H54 (cell line): ENCODE measurements at regions not wholly inside any gene's neighbourhood (a gene's known extent, or its start where the extent isn't known, plus 50 kb on each side); places are given as distances from the start of the nearest gene placed in this dataset.
"Not testable (repeated sequence)": the region's sequence is repeated elsewhere in the genome, so short reads cannot be mapped to it uniquely, and the experiment has no call there.

Experiments used
- DNase-seq: peaks from one replicate; pipeline ENCODE4 v3.0.0; 2011; ENCODE audit warnings: low spot score, mixed read lengths; ENCODE audit not compliant: insufficient read length
- FAIRE-seq: peaks from 3 replicates; lab custom pipeline; 2011; peaks lifted over from hg19 to GRCh38; lab: Jason Lieb, UNC
- POLR2A ChIP-seq: IDR thresholded peaks from 2 replicates; pipeline ENCODE4 v1.6.1; 2011; ENCODE audit warnings: low read depth, mild to moderate bottlenecking, low read length

DNA sequence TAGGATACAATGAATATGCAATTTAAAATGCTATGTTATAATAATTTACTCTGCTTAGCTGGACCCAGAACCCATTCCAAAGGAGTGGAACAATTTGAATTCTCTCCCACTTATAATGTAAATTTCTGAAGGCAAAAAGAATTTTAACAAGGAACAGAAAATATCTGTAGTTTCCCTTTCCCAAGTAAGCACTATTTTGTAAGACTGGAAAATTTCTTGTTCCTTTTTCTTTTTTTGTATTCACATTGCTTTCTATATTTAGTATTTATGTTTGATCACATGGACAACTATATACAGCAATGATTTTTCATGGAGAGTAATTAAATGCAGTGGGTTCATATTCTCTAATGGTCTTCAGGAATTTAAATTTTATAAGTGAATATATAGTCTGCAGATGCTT is 127.4 kb downstream of the GPR85 start:
- no peak for TF ChIP-seq POLR2A
- FAIRE-seq (no peak), DNase-seq (no peak)

DNA sequence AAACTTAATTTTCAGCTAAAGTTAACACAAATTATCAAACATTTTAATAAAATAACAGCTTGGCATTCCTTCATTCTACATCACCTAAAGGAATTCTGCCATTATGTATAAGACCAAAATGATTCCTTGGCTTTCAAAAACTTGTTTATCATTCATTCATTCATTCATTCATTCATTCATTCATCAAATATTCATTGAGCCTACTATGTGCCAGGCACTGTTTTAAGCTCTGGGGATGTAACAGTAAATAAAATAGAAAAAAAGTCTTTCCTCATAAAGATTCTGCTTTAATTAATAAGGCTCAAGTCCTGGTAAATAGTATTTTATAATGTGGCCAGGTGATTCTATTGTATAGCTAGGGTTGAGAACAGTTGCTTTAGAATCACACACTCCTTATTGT is 127.9 kb downstream of the GPR85 start:
- TF ChIP-seq POLR2A = no peak
- no peak for DNase-seq
- FAIRE-seq = peak; percentile 20

DNA sequence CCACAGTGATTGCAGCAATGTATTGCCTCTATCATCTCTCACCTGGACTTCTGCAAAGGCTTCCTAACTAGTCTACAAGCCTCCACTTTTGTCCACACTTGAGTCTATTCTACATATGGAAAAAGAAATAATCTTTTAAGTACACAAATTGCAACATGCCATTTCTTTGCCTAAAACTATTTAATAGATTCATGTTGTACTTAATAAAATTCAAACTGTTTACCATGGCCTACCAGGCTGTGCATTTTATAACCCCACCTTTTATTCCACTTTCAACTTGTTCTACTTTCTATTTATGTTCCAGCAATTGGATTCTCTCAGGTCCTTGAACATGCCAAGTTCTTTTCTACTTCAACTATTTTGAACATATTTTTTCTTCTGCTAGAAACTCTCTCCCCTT is 128.7 kb downstream of the GPR85 start:
- FAIRE-seq = no peak
- TF ChIP-seq POLR2A = no peak
- no peak for DNase-seq

DNA sequence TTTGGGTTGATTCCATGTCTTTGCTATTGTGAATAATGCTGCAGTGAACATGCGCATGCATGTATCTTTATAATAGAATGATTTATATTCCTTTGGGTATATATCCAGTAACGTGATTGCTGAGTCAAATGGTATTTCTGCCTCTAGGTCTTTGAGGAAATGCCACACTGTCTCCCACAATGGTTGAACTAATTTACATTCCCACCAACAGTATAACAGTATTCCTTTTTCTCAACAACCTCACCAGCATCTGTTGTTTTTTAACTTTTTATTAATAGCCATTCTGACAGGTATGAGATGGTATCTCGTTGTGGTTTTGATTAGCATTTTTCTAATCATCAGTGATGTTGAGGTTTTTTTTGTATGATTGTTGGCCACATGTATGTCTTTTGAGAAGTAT is 133.6 kb downstream of the GPR85 start:
- not testable (repeated sequence) for DNase-seq, FAIRE-seq

DNA sequence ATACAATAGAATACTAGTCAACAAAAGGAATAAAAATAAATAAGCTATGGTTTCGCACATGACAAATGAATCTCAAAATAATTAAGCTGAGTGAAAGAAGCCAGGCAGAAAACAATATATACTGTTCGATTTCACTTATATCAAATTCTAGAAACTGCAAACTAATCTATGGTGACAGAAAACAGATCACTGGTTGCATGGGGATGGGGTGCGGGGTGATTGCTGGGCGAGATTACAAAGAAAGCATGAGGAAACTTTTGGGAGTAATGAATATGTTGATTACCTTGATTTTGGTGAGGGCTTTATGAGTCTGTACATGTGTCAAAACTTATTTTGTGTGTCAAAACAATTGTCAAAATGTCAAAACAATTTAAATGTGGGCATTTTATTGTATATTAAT is 135.6 kb downstream of the GPR85 start:
- FAIRE-seq (no peak), DNase-seq (no peak)
- TF ChIP-seq POLR2A = no peak

DNA sequence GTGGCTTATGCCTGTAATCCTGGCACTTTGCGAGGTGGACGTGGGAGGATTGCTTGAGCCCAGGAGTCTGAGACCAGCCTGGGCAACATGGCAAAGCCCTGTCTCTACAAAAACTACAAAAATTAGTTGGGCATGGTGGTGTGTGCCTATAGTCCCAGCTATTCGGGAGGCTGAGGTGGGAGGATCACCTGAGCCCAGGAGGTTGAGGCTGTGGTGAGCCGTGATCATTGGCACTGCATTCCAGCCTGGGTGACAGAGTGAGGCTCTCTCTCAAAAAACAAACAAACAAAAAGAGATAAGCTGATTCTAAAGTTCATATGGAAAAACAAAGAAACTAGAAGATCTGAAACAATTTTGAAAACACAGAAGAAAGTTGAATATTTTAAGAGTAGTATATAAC is 136.9 kb downstream of the GPR85 start:
- FAIRE-seq, DNase-seq: not testable (repeated sequence)

DNA sequence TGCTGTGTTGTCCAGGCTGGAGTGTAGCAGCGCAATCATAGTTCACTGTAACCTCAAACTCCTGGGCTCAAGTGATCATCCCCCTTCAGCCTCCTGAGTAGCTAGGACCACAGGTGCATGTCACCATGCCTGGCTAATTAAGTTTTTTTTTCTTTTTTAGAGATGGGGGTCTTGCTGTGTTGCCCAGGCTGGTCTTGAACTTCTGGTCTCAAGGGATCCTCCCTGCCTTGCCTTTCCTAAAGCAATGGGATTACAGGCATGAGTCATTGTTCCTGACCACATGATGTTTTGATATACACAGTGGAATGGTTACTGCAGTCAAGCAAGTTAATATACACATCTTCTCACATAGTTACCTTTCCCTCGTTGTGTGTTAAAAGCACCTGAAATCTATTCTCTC is 140.3 kb downstream of the GPR85 start:
- no peak for TF ChIP-seq POLR2A
- FAIRE-seq (peak; percentile 84), DNase-seq (no peak)

DNA sequence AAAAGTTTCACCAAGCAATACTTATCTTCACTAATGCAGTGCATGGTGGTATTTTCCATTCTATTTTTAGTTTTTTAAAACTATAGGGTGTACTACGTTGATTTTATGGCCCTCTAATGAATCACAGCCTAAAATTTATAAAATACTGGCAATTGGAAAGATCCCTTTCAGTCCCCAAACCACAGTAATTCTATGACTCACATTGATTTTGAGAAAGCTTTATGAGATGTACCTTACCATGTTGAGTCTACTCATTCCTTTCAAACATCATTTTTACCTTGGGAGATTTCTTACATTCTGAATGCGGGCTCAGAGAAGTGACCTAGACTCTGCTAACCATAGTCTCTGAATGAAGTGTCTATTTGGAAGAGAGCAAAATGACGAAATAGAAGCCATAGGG is 141.6 kb downstream of the GPR85 start:
- no peak for TF ChIP-seq POLR2A

DNA sequence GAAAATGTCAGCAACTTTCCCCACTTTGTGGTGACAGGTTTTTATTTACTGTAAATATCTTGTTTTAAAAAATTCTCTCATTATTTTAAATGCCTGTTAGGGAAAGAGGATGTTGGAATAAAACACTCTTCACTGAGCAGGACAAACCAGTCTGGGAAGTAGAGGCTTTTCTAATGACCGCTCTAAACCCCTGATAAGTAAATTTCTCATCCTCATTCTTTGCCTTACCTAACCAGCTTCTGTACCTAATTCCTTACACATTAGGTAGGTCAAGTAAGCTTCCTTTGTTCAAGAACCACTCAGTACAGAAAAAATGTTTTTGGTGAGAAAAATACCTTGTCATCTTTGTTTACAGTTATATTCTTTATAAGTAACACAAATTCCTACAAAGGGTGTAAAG is 143.6 kb downstream of the GPR85 start:
- no peak for TF ChIP-seq POLR2A
- no peak for DNase-seq
- FAIRE-seq = no peak

More for the DNA sequence above, 141.6 kb downstream of the GPR85 start:
- DNase-seq (no peak), FAIRE-seq (no peak)

DNA sequence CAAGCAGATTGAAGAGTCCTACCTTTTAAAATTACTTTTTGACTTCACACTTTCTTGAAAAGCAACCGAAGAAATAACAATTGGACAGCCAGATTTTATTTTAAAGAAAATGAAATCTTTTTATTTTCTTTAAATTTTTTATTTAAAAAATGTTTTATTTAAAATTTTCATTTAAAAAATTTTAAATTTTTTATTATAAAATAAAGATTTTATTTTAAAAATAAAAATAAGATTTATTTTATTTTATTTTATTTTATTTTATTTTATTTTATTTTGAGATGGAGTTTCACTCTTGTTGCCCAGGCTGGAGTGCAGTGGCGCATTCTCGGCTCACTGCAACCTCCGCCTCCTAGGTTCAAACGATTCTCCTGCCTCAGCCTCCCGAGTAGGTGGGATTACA is 144.5 kb downstream of the GPR85 start:
- FAIRE-seq, DNase-seq: not testable (repeated sequence)

DNA sequence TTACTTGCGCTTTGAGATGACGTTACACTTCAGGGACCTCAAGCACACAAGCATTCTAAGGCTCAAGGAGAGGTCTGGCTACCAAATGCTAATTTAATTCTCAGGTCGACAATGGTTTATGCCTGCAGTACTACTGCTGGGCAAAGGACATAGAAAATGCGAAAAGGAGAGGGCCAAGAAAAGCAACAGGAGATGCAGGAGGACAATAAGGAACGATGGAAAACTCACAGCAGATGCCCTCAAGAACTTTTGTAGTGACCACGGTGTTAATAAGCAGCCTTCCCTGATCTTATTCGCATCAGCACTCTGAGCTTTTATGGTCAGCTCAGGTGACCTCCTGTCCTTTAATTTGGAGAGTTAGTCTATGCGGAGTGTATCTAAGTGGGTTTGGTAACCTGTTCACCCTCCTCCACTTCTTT is 146.3 kb downstream of the GPR85 start:
- FAIRE-seq = no peak
- TF ChIP-seq POLR2A = no peak
- no peak for DNase-seq

DNA sequence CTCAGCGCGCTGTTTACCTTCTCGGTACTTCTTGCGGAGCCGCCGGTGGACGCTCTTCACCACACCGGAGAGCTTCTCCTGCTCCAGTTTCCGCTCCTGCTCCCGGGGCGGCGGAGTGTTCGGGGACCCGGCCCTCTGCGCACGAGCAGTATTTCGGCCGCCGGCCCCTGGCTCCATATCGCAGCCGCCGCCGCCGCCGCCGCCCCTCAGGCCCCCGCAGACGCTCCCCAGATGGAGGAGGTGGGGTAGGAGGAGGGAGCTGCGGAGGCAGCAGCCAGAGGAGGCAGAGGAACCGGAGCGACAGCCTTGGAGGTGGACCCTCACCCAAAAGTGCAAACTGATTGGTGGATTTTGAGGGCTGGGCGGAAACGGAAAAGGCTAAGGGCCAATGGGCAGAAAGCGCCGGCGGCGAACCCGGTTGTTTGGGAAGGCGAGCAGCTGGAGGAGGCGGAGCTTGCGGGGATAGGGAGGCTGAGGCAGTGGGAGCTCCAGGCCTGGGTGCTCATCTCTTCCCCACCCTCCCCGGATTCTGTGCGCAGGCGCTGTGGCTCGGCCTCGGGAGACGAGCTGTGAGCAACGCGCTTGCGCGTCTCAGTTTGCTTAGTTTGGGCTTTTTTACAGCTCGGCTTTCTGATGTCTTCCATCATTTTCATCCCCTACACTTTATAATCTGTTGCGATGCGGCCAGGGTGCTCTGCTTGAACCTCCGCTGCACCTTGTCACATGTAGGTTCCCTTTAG is 146.9 kb downstream of the GPR85 start:
- TF ChIP-seq POLR2A = peak; percentile 56
- FAIRE-seq (peak; percentile 99), DNase-seq (peak; percentile 89)

DNA sequence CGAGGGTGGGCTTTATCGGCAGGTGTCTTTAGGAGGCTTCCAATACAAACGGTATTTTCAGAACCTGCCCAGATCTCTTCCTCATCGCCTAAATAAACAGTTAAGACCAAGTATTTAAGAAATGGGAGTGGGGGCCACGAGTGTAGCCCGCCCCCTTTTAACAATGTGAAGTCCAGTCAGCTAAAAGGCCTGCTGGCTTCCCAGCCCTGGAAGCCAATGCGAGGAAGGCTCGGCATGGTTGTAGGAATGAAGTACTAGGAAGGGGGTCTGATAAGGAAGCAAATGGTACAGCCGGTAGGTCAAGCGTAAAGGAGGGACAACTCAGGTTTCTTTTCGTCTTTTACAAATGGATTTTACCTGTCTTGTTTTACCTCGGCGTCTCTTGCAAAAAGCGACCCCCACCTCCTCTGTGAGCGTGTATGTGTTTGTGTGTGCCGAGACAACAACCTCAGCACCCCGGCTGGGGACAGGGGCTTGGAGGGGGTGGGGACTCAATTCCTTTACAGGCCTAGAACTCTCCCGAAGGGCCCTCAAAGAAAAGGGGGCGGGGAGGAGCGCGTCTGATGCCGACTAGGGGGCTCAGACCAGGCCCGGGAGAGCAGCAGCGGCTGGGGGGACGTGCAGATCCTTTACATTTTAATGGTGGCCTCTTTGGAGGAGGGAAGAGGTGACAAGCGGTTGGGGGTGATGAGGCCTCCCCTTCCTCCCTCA is 147.6 kb downstream of the GPR85 start:
- DNase-seq = peak; percentile 8
- TF ChIP-seq POLR2A = no peak
- FAIRE-seq = no peak

DNA sequence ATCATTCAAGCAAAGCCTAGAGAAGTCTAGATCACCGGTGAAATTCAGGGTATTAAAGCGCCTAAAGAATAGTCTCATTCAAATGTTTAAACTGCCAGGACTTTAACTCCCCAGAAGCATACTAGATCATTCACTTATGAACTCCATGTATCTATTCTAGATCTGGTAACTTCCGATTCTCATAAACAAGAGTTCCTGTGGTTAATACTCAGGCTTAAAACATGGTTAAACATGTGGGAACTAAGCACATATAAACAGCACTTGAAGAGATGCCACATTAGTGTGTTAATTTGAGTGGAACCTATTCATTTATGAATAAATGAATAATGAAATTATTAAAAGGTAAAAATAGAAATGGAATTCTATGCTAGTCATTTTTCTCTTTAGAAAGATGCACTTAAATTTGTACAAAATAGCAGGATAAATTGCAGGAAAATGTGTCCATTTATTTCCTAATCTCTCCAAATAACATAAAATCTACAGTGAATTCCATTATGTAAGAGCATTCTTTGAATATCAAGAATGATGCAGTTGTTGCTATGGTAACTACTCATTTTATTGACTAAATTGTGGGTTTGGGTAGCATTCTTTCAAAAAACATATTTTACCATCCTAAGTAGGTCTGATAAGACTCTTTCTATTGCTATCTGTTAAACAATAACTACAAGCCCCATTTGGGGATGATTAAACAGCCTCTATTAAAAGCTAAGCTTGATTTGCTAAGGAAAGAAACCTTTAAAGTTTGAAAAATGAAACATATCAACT is 147.6 kb upstream of the TMEM168 start:
- DNase-seq (no peak), FAIRE-seq (no peak)
- TF ChIP-seq POLR2A = no peak

DNA sequence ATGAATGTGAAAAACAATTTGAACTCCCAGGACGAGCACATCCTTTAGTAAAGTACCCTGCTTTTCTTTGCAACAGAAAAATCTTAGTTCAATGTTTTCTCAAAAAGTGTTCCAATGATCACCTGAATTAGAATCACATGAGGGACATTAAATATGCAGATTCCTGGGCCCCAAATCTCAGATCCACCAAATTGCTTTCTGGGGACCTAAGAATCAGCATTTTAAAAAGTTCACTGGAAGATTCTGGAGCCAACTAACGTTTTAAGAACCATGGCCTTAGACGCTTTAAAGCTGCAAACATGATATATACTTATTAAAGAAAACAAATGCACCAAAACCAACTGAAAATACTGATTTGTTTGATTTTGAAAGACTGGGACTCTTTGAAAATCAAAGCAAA is 143.4 kb upstream of the TMEM168 start:
- TF ChIP-seq POLR2A = no peak
- DNase-seq (no peak), FAIRE-seq (no peak)
